ENCODE measurements at regions not wholly inside any gene's neighbourhood (a gene's known extent, or its start where the extent isn't known, plus 50 kb on each side); places are given as distances from the start of the nearest gene placed in this dataset.

DNA sequence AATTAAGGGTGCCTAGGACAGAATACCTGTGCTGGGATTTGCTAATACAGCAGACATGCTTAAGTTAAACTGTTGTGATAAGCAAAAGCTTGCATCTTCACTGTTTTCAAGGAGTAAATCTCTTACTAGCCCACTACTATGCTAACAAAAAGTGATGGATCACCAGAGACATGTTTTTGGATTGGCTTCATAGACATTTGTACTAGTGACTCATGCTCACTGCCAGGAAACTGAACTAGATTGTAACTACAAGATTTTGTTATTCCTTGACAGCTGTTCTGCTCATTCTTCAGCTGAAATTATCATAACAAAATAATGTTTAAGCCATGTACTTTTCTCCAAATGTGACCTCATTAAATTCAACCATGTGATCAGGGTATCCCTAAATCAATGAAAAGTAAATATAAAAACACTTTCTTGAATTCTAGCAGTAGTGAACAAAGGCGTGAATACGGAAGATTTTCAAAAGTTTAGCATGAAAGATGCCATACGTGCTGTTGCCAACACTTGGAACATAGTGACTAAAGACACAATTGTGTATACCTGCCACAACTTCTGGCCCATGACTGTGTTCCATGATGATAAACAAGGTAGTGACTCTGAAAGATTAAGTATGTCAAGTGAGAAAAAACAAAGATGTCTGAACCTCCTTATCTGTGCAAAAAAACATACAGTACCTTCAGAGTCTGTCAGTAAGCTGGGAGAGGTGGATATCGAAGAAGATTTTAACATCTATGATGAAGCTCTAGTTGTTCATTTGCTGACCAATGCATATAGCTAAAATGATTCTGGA, 154.0 kb downstream of the BTC start:
- peak; percentile 46 for DNase-seq (ENCODE audit: low read depth)

DNA sequence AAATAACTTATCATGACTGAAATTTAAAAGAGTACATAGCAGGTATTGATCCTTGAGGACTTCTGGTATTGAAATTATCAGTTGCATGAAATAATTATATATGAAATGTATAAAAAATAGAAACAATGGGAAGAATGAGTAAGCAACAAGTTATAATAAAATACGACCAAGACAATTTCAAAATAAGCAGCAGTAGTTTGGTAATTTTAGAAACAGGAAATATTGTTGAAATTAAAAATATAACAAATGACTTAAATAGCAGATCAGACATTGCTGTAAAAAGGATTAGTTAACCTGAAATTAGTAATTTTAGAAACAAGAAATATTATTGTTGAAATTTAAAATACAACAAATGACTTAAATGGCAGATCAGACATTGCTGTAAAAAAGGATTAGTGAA, 152.3 kb downstream of the BTC start:
- no peak for DNase-seq (ENCODE audit: low read depth)

DNA sequence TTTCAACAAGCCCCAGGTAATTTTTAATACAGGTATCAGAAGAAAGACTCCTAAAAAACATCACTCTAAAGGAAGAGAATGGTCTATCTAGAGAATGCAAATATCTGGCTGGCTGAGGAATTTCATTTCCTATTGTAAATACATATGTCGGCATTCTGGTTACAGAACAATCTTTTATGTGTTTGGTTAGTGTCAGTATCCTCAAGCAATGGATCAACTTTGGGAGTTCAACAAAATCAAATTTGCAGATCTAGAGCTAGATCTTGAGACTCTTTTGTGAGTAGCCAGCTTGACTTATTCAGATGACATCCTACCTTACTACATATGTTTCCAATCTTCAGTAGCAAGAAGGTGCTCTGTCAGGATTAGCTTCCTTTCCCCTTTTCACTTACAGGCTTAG, 145.1 kb downstream of the BTC start:
- no peak for DNase-seq (ENCODE audit: low read depth)

DNA sequence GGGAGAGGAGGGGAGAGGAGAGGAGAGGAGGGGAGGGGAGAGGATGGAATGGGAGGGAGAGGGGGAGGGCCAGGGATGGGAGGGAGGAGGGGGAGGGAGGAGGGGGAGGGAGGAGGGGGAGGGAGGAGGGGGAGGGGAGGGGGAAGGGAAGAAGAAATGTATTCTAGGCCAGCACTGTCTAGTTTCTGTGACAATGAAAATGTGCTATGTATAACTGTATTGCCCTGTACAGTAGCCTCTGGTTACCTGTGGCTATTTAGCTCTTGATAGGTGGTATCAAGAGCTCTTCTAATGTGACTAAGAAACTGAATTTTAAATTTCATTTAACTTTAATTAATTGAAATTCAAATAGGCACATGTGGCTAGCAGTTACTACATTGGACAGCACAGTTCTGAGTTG, 143.1 kb downstream of the BTC start:
- DNase-seq (ENCODE audit: low read depth) = no peak

DNA sequence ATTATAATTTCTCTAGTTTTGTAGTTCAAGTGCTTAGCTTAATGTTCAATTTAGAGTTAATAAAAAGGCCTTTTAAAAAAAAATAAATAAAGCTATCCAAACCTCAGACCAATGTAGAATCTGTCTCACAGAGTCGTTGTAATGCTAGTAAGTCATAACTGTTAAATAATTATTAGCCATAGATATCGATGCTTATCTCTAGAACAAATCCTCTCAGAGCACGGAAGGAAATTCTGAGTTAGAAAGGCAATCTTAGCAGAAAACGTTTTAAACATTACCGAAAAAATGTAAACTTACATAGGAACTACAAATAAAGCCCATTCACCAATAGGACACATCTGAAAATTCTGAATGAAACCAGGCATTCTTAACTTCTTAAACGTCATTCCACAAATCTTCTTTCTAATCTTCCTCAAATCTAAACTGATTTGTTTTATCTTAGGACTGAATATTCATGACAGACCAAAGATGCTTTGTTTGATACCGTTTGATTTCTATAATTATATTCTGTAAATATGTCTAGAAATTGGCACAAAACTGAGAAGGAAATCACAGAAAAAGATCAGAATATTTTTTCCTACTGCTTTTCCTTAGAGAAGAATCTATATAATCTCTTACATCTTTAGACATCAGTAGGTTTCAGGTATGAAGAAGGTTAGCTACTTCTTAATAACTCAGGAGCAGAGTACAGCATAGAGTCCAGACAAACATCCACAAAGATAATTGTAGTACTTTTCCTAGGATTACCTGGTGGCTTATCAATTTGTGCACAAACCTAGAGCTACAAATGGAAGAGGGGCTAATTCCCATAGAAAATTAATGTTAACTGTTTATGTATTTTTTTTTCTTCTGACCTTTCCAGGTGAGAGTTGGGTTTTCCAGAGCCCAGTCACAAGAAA, 140.7 kb downstream of the BTC start:
- DNase-seq (ENCODE audit: low read depth) = no peak

DNA sequence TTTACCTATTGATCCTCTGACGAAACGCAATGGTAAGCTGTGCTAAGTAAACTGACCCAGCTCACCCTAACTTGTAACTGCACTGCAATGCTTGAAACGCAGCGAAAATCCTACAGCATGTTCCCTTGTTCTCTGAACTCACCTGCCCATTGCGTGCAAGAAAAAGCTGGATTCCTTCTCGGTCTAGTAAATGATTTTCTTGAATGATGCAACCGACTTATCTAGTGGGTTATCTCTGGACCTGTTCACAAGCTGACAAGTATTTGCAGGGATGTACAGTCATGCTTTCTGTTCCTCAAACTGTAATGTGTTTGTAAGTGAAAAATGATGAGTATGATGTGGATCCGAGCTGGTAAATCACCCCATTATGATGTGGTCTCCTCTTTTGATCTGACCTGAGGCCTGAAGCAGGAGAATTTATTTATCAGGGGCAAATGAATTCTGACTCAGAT, 140.1 kb downstream of the BTC start:
- DNase-seq (ENCODE audit: low read depth) = no peak

DNA sequence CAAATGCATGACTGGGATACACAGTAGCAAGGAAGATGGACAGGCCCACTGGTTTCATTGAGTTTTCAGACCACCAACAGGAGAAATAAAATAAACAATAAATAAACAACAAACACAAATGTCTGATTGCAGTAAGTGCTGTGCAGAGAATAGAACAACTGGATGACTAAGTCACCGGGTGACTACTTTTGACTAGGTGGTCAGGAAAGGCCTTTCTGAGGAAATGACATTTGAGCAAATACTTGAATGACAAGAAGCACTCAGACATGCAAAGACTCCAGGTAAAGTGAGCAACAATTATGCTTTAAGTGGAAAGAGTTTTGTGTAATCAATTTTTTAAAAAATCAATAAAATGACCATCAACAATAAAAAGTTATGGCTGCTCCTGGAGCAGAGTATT, 137.7 kb downstream of the BTC start:
- no peak for DNase-seq (ENCODE audit: low read depth)

DNA sequence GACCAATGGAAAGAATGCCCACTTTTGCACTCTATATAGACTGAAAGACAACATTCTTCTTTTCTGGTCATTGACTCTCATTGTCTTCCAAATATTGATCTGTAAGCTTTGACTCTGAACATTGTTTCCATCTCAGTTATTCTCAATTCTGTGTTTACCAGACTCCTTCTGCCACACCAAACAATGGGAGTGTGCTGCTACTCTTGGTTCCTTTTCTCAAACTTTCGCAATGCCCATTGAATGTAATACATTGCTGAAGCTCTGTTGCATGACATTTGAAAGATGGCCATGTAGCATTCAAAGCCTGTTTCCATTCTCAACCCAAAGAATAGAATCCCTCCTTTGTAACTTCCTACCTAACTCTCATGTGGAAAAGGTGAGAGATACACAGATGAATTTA, 136.2 kb downstream of the BTC start:
- DNase-seq (ENCODE audit: low read depth) = no peak

DNA sequence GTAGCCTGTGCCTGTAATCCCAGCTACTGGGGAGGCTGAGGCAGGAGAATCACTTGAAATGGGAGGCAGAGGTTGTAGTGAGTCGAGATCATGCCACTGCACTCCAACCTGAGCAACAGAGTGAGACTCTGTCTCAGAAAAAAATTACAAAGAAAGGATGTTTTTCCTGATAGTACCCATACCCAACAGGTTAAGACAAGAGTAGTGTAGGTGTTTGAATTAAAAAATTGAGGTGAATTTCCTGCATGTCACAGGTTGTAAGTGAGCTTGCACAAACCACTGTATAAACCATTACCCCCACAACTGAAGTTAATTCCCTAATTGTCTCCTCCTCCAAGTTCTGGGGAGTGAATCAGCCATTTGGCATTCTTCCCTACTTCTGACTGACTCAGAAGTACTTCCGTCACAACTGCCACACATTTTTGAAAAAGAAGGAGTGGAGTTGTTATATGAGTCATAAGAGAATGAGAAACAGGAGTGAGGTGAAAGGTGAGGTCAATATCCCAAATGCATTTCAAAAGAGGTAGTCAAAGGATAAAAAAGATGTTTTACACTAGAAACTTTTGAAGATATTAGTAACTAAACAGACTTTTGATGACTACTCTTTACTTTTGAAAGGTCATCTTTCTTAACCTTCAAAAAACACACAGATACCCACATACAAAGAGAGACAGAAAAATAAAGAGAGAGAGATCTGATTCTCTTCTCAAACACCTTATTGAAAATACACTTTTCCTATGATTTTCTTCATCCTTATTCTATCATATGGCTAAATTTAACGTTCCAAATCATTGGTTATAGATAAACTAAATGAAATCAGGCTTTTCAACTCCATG, 134.5 kb downstream of the BTC start:
- DNase-seq (ENCODE audit: low read depth) = peak; percentile 98

DNA sequence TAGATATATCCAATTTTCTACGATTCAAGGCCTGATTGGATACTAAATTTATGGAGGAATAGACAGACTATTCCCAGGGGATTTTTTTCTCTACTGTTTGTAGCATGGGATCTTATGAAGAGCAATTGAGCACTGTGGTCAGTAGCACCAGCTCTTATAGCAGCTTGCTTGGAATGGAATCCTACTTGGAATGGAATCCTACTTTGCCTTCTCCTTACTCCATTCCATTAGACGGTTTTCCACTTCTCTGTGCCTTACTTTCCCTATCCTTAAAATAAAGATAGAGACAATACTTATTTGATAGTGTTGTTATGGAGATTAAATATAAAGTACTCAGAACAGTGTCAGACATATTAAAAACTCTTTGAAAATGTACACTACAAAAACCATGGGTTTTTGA, 133.5 kb downstream of the BTC start:
- no peak for DNase-seq (ENCODE audit: low read depth)

DNA sequence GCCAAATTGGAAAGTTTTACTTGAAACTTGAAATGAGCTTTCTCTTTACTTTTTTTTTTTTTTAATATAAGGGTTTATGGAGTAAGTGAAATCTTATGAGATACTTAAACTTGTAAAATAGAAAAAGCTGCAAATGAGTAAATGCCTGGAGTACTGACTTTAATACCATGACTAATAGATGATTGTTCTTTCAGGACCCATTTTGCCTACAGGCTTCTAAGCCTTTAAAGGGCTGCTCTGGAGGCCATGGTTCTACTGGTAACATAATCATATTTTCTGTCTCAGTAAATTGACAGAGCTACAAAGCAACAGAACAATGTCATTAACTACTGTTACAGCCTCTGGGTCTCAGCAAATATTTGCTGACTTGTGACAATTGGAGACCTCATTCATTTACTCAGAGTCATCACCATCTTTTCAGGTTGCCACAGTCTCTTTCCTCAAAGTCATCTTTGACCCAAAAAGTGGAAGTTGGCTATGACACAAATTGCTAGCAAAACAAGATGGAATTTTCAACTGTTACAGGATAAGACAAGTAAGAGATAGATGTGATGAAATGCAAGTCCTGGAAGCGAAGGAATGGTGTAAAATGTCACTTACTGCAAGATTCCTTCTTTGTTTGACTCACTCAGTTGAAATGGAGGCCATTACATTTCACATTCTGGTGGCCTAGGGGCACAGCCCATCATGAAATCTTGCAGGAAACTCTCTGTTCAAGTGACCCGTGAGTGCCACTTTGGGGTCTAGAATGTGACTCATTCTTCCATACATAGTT, 132.7 kb downstream of the BTC start:
- DNase-seq (ENCODE audit: low read depth) = peak; percentile 28

DNA sequence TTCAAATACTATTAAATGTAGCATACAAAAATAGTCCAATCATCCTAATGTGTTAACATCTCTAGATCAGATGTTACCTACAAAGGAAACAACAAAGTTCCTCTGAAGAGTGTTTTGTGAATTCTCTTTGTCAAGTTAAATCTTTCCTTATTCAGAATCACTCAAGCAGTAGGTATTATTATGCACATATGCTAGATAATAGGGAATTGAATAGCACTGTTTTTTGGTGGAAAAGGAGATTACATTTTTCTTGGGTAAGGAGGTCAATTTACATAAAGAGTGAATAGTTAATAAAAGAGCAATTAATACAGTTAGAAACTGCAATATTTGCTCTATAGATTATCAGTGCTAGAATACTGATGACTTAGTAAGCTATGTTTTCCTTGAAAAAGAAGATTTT, 130.7 kb downstream of the BTC start:
- no peak for DNase-seq (ENCODE audit: low read depth)

DNA sequence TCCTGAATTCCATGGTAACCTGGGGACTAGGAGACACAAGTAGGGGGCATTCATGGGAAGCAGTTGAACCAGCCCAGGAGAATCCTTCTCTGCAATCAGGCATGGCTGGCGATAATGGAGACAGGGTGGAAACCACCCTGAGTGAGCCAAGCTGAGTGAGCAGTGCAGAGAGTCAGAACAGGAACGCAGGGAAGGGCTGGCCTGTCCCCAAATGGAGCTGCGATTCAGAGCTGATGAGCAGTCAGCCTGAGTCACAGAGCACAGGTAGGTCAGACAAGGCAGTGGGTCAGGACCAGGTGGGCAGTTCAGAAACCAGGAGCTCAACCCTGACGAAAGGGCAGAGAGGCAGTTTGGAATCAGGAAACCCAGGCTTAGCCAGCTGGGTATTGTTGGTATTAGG, 129.0 kb downstream of the BTC start:
- DNase-seq (ENCODE audit: low read depth) = no peak

DNA sequence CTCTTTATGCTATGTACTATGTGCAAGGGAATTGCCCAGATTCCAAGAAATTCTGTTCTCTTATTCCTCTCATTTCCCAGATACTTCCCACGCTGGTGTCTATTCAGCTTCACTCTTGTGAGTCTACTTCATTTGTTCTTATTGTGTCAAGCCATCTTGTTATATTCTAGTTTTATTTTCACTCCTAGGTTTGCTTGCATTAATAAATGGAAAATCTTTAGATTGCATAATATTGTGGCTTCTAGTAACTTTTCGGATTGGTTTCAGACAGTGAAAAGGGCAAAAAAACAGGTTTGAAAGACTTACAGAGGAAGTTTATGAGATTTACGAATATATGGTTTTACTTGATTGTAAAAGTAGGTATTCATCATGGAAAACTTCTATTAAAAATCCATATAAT, 128.4 kb downstream of the BTC start:
- DNase-seq (ENCODE audit: low read depth) = no peak

DNA sequence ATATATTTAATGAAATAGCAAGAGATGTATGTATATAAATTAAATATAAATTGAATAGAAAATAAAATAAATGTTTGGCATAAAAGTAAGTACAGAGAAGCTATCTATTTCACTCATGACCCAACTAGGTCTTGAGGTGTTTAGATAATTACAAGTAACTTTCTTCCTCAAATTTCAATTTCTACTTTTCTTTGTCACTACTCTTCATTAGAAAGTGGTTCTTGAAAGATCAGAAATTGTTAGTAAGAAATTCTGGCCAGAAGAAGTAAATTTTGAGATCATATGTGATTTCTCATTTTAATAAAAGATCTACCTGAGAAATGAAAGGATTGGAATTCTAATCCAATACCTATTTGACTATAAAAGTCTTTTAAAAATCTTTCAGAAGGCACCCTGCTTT, 126.9 kb downstream of the BTC start:
- DNase-seq (ENCODE audit: low read depth) = no peak

DNA sequence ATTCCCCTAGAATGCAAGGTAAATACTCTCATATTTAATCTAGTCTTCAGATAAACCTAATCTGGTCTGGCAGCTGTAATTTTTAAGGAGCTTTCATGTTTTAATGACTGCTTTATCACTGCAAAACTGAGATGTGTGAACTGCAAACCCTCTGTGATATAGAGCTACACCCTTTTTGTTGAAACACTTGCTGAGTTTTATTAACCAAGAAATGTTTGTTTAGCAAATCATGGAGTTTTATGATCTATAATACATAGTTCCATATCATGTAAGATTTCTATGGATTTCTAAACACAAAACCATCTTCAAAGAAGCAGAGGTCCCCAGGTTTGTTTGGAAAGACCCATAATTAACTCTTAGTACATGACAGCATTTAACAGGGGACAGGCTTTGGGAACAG, 126.4 kb downstream of the BTC start:
- DNase-seq (ENCODE audit: low read depth) = no peak

DNA sequence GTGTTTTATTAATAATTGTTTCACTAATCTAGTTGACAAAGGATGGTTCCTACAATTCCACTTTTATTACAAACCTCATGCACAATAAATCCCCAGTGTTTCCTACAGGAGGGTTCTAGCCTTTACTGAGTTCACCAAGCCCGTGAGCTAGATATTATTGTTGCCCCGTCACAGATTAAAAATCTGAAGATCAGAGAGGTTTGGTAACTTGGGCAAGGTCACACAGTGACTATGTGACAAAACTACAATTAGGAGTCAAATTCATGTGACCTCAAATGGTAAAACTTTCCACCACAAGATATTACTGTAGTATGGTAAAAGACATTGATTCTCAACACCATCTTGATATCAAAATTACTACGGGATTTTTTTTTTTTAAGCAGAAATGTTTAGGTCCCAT, 124.6 kb downstream of the BTC start:
- DNase-seq (ENCODE audit: low read depth) = no peak

DNA sequence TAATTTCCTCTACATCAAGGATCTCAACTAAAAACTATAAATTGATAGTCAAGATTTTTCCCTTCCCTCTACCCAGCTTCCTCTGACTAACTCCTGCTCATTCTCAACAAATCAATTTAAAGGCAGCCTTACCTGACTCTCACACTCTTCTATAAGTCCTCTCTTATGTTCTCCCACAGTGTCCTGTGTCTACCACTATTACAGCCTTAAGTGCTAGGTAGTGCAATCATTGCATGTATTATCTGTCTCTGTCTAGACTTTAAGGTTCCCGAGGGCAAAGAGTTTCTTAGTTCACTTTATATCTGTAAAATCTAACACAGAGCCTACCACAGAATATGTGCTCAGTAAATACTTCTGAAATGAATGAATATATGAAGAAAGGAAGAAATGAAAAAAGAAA, 123.7 kb downstream of the BTC start:
- DNase-seq (ENCODE audit: low read depth) = no peak

DNA sequence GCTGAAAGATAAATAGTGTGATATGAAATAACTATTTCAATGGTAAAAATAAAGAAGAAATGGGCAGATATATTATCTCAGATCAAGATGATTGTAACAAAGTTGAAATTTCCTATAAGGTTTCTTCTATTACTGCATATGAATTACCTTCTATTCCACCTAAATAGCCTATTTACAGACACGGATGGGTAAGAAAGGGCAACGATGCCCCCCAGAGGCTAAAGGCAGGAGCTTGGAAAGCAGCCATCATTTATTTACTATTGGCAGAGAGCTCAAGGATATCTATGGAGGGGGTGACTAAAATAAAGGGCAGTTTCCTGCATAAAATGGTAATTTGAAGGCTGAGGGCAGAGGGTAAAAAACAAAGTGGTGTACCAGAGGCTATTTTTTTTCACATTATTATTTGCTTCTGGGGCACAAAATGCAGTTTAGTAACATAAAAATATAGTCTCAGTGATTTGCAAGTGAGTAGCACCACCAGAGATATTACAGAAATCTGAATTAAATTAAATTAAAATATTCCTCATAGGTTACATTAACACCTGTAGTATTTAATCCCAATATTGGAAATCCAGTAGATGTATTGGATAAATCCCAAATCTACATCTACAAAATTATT, 123.1 kb downstream of the BTC start:
- DNase-seq (ENCODE audit: low read depth) = peak; percentile 74

DNA sequence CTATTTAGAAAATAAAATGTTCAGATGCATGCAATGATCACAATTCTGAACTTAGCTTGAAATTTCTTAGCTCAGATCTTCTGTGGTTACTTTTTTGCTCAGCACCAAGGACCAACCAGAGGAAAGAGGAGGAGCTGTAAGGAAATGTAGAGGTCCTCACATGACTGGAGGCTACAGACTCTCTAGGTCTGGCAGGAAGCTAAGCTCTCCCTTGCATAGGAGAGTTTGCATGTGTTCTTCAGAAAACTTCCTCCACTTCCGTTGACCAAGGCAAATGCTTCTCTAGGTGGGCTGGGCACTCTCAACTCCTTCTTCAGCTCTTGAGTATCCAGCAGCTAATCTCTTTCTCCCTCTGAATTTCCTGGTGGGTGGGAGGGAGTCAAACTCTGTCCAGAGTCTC, 119.6 kb downstream of the BTC start:
- no peak for DNase-seq (ENCODE audit: low read depth)
